Prostate gland (tissue), 2 donors: ENCODE measurements at regions not wholly inside any gene's neighbourhood (a gene's known extent, or its start where the extent isn't known, plus 50 kb on each side); places are given as distances from the start of the nearest gene placed in this dataset.

ENCODE experiments used
- POLR2A ChIP-seq: fragments of 450-650 bp; IDR thresholded peaks from one replicate; pipeline ENCODE4 v1.6.1; 2016; ENCODE audit warnings: antibody characterized with exemption, mild to moderate bottlenecking
- POLR2AphosphoS5 ChIP-seq: sonication (generic); formaldehyde crosslinking; IDR thresholded peaks from one replicate; pipeline ENCODE4 v1.6.1; 2017; ENCODE audit warnings: antibody characterized with exemption
- TF ChIP-seq, protein P1 (sequence below), 4 experiments: fragments of 200-600 bp in 2 of 4; fragments of 450-650 bp in 2 of 4; sonication (generic) in 2 of 4; IDR thresholded peaks; 1 replicate in 3 of 4; 2 replicates in 1 of 4; pipeline ENCODE4 v1.5.1; 2016 to 2019; ENCODE audit warnings: antibody characterized with exemption in 4 of 4, mild to moderate bottlenecking in 2 of 4, moderate library complexity in 2 of 4

DNA sequence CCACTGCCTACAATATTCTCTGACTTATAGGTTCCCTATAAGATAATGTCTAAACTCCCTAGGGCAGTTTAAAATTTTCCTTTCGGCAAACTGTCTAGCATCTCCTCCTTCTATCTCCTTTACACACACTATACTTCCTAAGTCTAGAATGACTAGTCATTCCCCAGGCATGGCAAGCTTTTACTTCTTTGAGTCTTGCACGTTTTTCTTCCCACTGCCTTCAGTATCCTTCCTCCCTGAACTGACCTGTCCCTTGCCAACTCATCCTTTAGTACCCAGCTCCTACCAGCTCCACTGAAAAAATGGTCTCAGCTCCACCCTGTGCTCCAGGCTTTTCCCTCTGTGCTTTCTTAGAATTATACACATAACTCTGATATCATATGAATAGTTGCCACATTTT, 93.8 kb upstream of the KBTBD8 start:
- TF ChIP-seq, protein P1, sequence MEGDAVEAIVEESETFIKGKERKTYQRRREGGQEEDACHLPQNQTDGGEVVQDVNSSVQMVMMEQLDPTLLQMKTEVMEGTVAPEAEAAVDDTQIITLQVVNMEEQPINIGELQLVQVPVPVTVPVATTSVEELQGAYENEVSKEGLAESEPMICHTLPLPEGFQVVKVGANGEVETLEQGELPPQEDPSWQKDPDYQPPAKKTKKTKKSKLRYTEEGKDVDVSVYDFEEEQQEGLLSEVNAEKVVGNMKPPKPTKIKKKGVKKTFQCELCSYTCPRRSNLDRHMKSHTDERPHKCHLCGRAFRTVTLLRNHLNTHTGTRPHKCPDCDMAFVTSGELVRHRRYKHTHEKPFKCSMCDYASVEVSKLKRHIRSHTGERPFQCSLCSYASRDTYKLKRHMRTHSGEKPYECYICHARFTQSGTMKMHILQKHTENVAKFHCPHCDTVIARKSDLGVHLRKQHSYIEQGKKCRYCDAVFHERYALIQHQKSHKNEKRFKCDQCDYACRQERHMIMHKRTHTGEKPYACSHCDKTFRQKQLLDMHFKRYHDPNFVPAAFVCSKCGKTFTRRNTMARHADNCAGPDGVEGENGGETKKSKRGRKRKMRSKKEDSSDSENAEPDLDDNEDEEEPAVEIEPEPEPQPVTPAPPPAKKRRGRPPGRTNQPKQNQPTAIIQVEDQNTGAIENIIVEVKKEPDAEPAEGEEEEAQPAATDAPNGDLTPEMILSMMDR (IDR thresholded peaks at IDR 0.05) = no peak
- no peak for TF ChIP-seq POLR2A
- TF ChIP-seq POLR2AphosphoS5 = no peak
